NOMO-1 (cell line): ENCODE measurements at regions not wholly inside any gene's neighbourhood (a gene's known extent, or its start where the extent isn't known, plus 50 kb on each side); places are given as distances from the start of the nearest gene placed in this dataset.

Experiments used
- DNase-seq, 2 experiments: peaks; one replicate each; lab custom pipeline; 2025; ENCODE audit not compliant: unreplicated experiment in 2 of 2; lab: John Stamatoyannopoulos, UW

GRCh38 chr1:56442290-56442877, 137.0 kb downstream of the PLPP3 start:
- DNase-seq: no peak

- DNase-seq: no peak
Measured at GRCh38 chr1:56441601-56442000, 137.8 kb downstream of the PLPP3 start.

GRCh38 chr1:56439610-56440264, 139.6 kb downstream of the PLPP3 start:
- no peak for DNase-seq

GRCh38 chr1:56438901-56439551, 140.3 kb downstream of the PLPP3 start:
- DNase-seq: no peak

- no peak for DNase-seq
Measured at GRCh38 chr1:56437959-56438358, 141.4 kb downstream of the PLPP3 start.

GRCh38 chr1:56436912-56437417, 142.4 kb downstream of the PLPP3 start:
- no peak for DNase-seq

- no peak for DNase-seq
Measured at GRCh38 chr1:56436296-56436695, 143.1 kb downstream of the PLPP3 start.

- no peak for DNase-seq
Measured at GRCh38 chr1:56435434-56436262, 143.7 kb downstream of the PLPP3 start.

GRCh38 chr1:56434740-56435139, 144.6 kb downstream of the PLPP3 start:
- no peak for DNase-seq

GRCh38 chr1:56434025-56434424, 145.3 kb downstream of the PLPP3 start:
- DNase-seq: no peak

- DNase-seq: no peak
Measured at GRCh38 chr1:56433056-56433577, 146.2 kb downstream of the PLPP3 start.

- DNase-seq: no peak
Measured at GRCh38 chr1:56432166-56432971, 147.0 kb downstream of the PLPP3 start.

GRCh38 chr1:56430141-56430839, 149.1 kb downstream of the PLPP3 start:
- DNase-seq: no peak

GRCh38 chr1:56429288-56429687, 150.1 kb downstream of the PLPP3 start:
- no peak for DNase-seq

- DNase-seq: no peak
Measured at GRCh38 chr1:56426587-56427381, 152.6 kb downstream of the PLPP3 start.

- no peak for DNase-seq
Measured at GRCh38 chr1:56425494-56426037, 153.8 kb downstream of the PLPP3 start.

- peak; percentile 80 to 90 for DNase-seq
Measured at GRCh38 chr1:56424744-56425493, 154.4 kb downstream of the PLPP3 start.

GRCh38 chr1:56423716-56424115, 155.6 kb downstream of the PLPP3 start:
- no peak for DNase-seq
